Smooth muscle cell (in vitro differentiated cells): ENCODE measurements at regions not wholly inside any gene's neighbourhood (a gene's known extent, or its start where the extent isn't known, plus 50 kb on each side); places are given as distances from the start of the nearest gene placed in this dataset.
A peak's percentile ranks its signal among the peaks of the same experiment; 100 is the strongest.

Experiments
- DNase-seq: peaks from one replicate; lab custom pipeline; 2025; ENCODE audit not compliant: unreplicated experiment; lab: John Stamatoyannopoulos, UW
- H2AFZ ChIP-seq: fragments of 200-600 bp; sonication (generic); 2 replicates; pipeline ENCODE4 v1.6.0; 2016; ENCODE audit warnings: antibody characterized with exemption, low read depth, mild to moderate bottlenecking
- H3F3A ChIP-seq: fragments of 200-600 bp; sonication (generic); 2 replicates; pipeline ENCODE4 v1.6.0; 2017; ENCODE audit warnings: antibody characterized with exemption, low read depth
- H3K27ac ChIP-seq: fragments of 200-600 bp; sonication (generic); 2 replicates; pipeline ENCODE4 v1.5.1; 2016; ENCODE audit warnings: low read depth, mild to moderate bottlenecking
- H3K27me3 ChIP-seq: fragments of 200-600 bp; sonication (generic); 2 replicates; pipeline ENCODE4 v1.6.1; 2016; ENCODE audit warnings: low read depth, mild to moderate bottlenecking
- H3K36me3 ChIP-seq: fragments of 200-600 bp; sonication (generic); 2 replicates; pipeline ENCODE4 v1.5.1; 2016; ENCODE audit warnings: low read depth
- H3K4me1 ChIP-seq: fragments of 200-600 bp; sonication (generic); 2 replicates; pipeline ENCODE4 v1.5.1; 2016; ENCODE audit warnings: low read depth
- H3K4me2 ChIP-seq: fragments of 200-600 bp; sonication (generic); 2 replicates; pipeline ENCODE4 v1.6.0; 2016; ENCODE audit warnings: mild to moderate bottlenecking
- H3K4me3 ChIP-seq: fragments of 200-600 bp; sonication (generic); 2 replicates; pipeline ENCODE4 v1.5.1; 2016; ENCODE audit warnings: mild to moderate bottlenecking
- H3K79me2 ChIP-seq: fragments of 200-600 bp; sonication (generic); 2 replicates; pipeline ENCODE4 v1.6.0; 2016; ENCODE audit warnings: low read depth, mild to moderate bottlenecking
- H3K9ac ChIP-seq: fragments of 200-600 bp; sonication (generic); 2 replicates; pipeline ENCODE4 v1.6.0; 2016; ENCODE audit warnings: low read depth
- H3K9me3 ChIP-seq: fragments of 200-600 bp; sonication (generic); replicated peaks from 2 replicates; pipeline ENCODE4 v1.5.1; 2016; ENCODE audit warnings: low read depth
- H4K20me1 ChIP-seq: fragments of 200-600 bp; sonication (generic); 2 replicates; pipeline ENCODE4 v1.6.0; 2016; ENCODE audit warnings: low read depth
- WGBS: methylation state at CpG from one replicate; pipeline ENCODE4 v1.1.7; 2016; ENCODE audit warnings: low lambda C conversion rate; 5-methylcytosine and 5-hydroxymethylcytosine counted together
- TF ChIP-seq, protein P1 (sequence below): fragments of 200-600 bp; sonication (generic); IDR thresholded peaks from 2 replicates; pipeline ENCODE4 v1.5.1; 2017; ENCODE audit warnings: borderline replicate concordance, mild to moderate bottlenecking, antibody characterized with exemption; ENCODE audit not compliant: insufficient read depth, poor library complexity, severe bottlenecking

DNA sequence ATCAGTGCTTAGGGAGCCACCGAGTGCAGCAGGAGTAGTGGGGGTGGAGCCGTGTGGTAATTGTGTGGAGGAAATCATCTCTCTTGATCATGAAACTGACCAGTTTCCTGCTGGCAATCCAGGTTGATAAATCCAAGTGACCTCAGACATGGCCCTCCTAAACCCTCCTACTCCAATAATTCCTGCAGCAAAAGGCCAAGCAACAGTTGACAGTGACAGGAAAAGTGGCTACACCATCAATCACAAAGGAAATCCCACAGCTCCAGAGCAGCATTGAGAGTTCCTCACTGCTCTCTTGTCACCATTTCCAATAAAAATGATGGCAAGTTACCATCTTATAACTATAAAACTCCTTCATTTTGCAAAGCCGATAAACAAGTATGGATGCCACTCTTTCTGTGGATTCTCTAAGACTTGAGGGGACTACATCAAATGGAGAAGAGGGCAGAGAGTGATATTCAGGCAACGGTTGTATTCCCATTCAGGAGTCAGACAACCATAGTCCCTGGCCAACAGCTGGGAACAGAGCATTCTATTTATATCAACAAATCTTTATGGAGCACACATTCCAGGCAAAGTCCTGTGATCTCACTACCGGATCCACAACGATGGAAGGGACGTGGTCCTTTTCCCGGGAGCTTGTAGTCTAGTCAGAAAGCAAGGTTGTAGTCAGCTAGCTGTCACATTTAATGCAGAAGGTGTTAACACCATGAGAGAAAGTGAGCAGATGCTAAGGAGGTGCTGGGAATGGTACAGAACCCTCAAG, 312.5 kb upstream of the CTNNB1 start:
- peak overlapping the region; percentile 40 for H2AFZ ChIP-seq
- no peak overlapping the region for H3K4me2 ChIP-seq
- H3K9ac ChIP-seq, result no peak overlapping the region
- no peaks in the 10 kb centered on the region for H3K4me1 ChIP-seq
- no peaks in the 10 kb centered on the region for H3K9me3 ChIP-seq
- peaks cover 9% of the 10 kb centered on the region for H3F3A ChIP-seq
- H3K27me3 ChIP-seq, result no peaks in the 10 kb centered on the region
- WGBS, result 45% methylated on average over 8 of the region's 8 CpGs
- H4K20me1 ChIP-seq, result no peaks in the 10 kb centered on the region
- H3K79me2 ChIP-seq, result no peaks in the 10 kb centered on the region
- TF ChIP-seq, protein P1, sequence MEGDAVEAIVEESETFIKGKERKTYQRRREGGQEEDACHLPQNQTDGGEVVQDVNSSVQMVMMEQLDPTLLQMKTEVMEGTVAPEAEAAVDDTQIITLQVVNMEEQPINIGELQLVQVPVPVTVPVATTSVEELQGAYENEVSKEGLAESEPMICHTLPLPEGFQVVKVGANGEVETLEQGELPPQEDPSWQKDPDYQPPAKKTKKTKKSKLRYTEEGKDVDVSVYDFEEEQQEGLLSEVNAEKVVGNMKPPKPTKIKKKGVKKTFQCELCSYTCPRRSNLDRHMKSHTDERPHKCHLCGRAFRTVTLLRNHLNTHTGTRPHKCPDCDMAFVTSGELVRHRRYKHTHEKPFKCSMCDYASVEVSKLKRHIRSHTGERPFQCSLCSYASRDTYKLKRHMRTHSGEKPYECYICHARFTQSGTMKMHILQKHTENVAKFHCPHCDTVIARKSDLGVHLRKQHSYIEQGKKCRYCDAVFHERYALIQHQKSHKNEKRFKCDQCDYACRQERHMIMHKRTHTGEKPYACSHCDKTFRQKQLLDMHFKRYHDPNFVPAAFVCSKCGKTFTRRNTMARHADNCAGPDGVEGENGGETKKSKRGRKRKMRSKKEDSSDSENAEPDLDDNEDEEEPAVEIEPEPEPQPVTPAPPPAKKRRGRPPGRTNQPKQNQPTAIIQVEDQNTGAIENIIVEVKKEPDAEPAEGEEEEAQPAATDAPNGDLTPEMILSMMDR, result no peak
- no peak for DNase-seq
- no peaks in the 10 kb centered on the region for H3K36me3 ChIP-seq
- no peak overlapping the region for H3K27ac ChIP-seq
- no peak overlapping the region for H3K4me3 ChIP-seq

DNA sequence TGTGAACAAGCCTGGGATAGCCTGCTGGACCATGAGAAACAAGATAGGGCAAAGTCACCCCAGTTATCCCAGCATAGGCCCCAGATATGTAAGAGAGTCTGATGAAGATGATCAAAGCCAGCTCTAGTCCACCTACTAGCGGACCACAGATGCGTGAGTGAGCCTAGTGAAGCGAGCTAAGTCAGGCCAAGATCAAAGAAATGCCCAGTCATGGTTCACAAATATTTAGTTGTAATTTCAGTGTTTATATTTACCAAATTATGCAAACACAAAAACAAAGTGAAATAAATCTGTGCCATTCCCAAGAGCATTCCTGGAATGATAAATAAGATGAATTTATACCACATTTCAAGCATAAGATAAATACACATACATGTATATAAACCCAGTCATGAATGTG, 308.1 kb upstream of the CTNNB1 start:
- no peak for DNase-seq
- TF ChIP-seq, protein P1, result no peak
- no peaks in the 10 kb centered on the region for H3K27me3 ChIP-seq
- no peaks in the 10 kb centered on the region for H3K4me1 ChIP-seq
- H3K4me2 ChIP-seq, result no peak overlapping the region
- no peaks in the 10 kb centered on the region for H3K9me3 ChIP-seq
- 98% methylated on average over 3 of the region's 3 CpGs for WGBS
- H3F3A ChIP-seq, result peaks cover 3% of the 10 kb centered on the region
- no peak overlapping the region for H2AFZ ChIP-seq
- no peak overlapping the region for H3K9ac ChIP-seq
- H3K27ac ChIP-seq, result no peak overlapping the region
- H3K36me3 ChIP-seq, result no peaks in the 10 kb centered on the region
- H3K79me2 ChIP-seq, result no peaks in the 10 kb centered on the region
- H3K4me3 ChIP-seq, result no peak overlapping the region
- H4K20me1 ChIP-seq, result no peaks in the 10 kb centered on the region

DNA sequence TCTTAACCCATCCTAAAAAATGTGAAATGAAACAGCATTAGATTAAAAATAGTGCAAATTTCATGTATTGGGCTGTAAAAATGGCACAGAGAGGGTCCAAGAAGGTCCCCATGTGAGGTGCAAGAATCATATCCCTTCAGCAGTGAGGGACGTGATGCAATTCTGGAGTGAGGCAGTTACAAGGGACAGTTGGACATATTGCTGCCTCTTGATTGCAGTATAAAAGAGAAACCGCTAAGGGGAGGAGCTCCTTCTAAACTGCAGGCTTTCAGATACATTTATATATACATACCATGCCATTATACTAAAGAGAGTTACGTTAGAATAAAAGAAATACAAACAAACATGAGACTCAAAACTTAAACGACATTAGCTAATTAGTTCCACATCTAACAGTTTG, 304.2 kb upstream of the CTNNB1 start:
- TF ChIP-seq, protein P1, result no peak
- no peak overlapping the region for H2AFZ ChIP-seq
- no peak overlapping the region for H3K4me3 ChIP-seq
- H3K27me3 ChIP-seq, result no peaks in the 10 kb centered on the region
- H3K9ac ChIP-seq, result no peak overlapping the region
- DNase-seq, result no peak
- H3K9me3 ChIP-seq, result no peaks in the 10 kb centered on the region
- WGBS, result 91% methylated on average over 4 of the region's 4 CpGs
- peaks cover 3% of the 10 kb centered on the region for H3F3A ChIP-seq
- H3K27ac ChIP-seq, result no peak overlapping the region
- no peak overlapping the region for H3K4me2 ChIP-seq
- H4K20me1 ChIP-seq, result no peaks in the 10 kb centered on the region
- H3K4me1 ChIP-seq, result no peaks in the 10 kb centered on the region
- H3K36me3 ChIP-seq, result no peaks in the 10 kb centered on the region
- H3K79me2 ChIP-seq, result no peaks in the 10 kb centered on the region

DNA sequence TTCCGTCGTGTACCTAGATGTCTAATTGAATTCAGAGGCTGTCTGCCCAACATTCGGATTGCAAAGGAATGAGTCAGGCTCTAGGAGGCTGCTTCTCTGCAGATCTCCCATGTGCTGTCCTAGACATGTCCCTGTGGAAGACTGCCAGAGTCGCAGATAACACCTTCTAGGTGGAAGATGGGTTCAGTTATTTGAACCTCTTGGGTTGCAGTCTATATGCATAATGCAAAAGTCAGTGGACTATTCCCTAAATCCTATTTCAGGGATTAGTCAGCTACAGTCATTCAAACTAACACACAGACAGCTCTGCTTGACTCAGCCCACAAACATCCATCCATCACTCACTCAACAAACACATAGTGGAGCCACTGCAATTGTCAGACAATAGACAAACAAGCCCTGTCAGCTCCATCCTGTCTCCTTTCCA, 300.0 kb upstream of the CTNNB1 start:
- Histone ChIP-seq H3K36me3 (no peaks in the 10 kb centered on the region), H3K4me3 (no peak overlapping the region), H3K4me2 (no peak overlapping the region), H4K20me1 (no peaks in the 10 kb centered on the region), H3K79me2 (no peaks in the 10 kb centered on the region), H3K9ac (no peak overlapping the region), H3F3A (peaks cover 4% of the 10 kb centered on the region), H3K27ac (peak overlapping the region; percentile 47), H3K9me3 (no peaks in the 10 kb centered on the region), H3K27me3 (no peaks in the 10 kb centered on the region), H3K4me1 (no peaks in the 10 kb centered on the region), H2AFZ (peak overlapping the region; percentile 2)
- WGBS, result 17% methylated on average over 4 of the region's 4 CpGs
- TF ChIP-seq, protein P1, result no peak
- no peak for DNase-seq
